B cell (primary cell): ENCODE measurements at regions not wholly inside any gene's neighbourhood (a gene's known extent, or its start where the extent isn't known, plus 50 kb on each side); places are given as distances from the start of the nearest gene placed in this dataset.

Source experiments
- ATAC-seq: fragments of 200-7000 bp; cut with Tn5 transposase; one replicate; pipeline ENCODE4 v1.10.0; 2021; ENCODE audit warnings: low read depth, mild to moderate bottlenecking, moderate number of reproducible peaks, moderate library complexity
- CTCF ChIA-PET: fragments of 350-600 bp; sonication (Branson Sonifier 250); formaldehyde crosslinking; loops from one replicate; lab custom pipeline; 2021; ENCODE audit warnings: antibody characterized with exemption, inconsistent platforms; lab: Charles Lee
- POLR2A ChIA-PET: fragments of 350-600 bp; sonication (Branson Sonifier 250); formaldehyde crosslinking; loops from one replicate; lab custom pipeline; 2021; ENCODE audit warnings: antibody characterized with exemption; lab: Charles Lee
- DNase-seq: peaks from one replicate; pipeline ENCODE4 v3.0.0; 2013
- H2AFZ ChIP-seq: 2 replicates; pipeline ENCODE4 v1.6.1; 2012; ENCODE audit warnings: mild to moderate bottlenecking, low read depth, low read length; ENCODE audit not compliant: insufficient read depth, poor library complexity, severe bottlenecking
- H3K27ac ChIP-seq, 2 donors: 1 replicate in 1 of 2; 2 replicates in 1 of 2; pipeline ENCODE4 v1.5.1; 2012 to 2013; ENCODE audit warnings: low read length in 2 of 2, mild to moderate bottlenecking in 2 of 2, moderate library complexity in 1 of 2
- H3K27me3 ChIP-seq, 4 experiments: fragments of 200-600 bp in 1 of 4; sonication (generic) in 1 of 4; replicated peaks in 1 of 4; 1 replicate in 2 of 4; 2 replicates in 2 of 4; pipeline versions ENCODE4 v1.6.1 to v1.7.0; 2013 to 2016; ENCODE audit warnings: low read length in 3 of 4, mild to moderate bottlenecking in 2 of 4, mixed read lengths in 1 of 4, moderate library complexity in 1 of 4; ENCODE audit not compliant: insufficient read depth in 4 of 4, control insufficient read depth in 3 of 4; ENCODE audit errors: control extremely low read depth in 1 of 4
- H3K36me3 ChIP-seq, 2 experiments: replicated peaks in 1 of 2; 1 replicate in 1 of 2; 2 replicates in 1 of 2; pipeline versions ENCODE4 v1.6.1 to v1.7.1; 2013; ENCODE audit warnings: low read length in 1 of 2; ENCODE audit not compliant: insufficient read depth in 2 of 2, control insufficient read depth in 1 of 2; ENCODE audit errors: control extremely low read depth in 1 of 2, extremely low read depth in 1 of 2
- H3K4me1 ChIP-seq, 2 donors: fragments of 200-600 bp in 1 of 2; sonication (generic) in 1 of 2; 1 replicate in 1 of 2; 2 replicates in 1 of 2; pipeline versions ENCODE4 v1.5.1 to v1.6.1; 2013 to 2017; ENCODE audit warnings: low read length in 2 of 2; ENCODE audit not compliant: control insufficient read depth in 2 of 2, insufficient read depth in 2 of 2
- H3K4me2 ChIP-seq: replicated peaks from 2 replicates; pipeline ENCODE3; 2012; ENCODE audit warnings: mild to moderate bottlenecking, low read depth, low read length; ENCODE audit not compliant: poor library complexity, severe bottlenecking
- H3K4me3 ChIP-seq, 5 experiments: fragments of 200-600 bp in 1 of 5; sonication (generic) in 1 of 5; 1 replicate in 3 of 5; 2 replicates in 2 of 5; pipeline versions ENCODE4 v1.5.1 to v1.7.0; 2011 to 2016; ENCODE audit warnings: low read length in 4 of 5, mild to moderate bottlenecking in 4 of 5, low read depth in 2 of 5, control low read depth in 1 of 5, moderate library complexity in 1 of 5; ENCODE audit not compliant: insufficient read depth in 1 of 5; ENCODE audit errors: control extremely low read depth in 1 of 5, extremely low read depth in 1 of 5
- H3K79me2 ChIP-seq: fragments of 200-600 bp; sonication (generic); one replicate; pipeline ENCODE4 v1.6.0; 2016; ENCODE audit warnings: low read length; ENCODE audit not compliant: control insufficient read depth, insufficient read depth
- H3K9ac ChIP-seq: fragments of 200-600 bp; sonication (generic); 2 replicates; pipeline ENCODE4 v1.6.1; 2017; ENCODE audit warnings: mild to moderate bottlenecking, low read length, moderate library complexity
- H3K9me3 ChIP-seq, 3 donors: one replicate each; pipeline versions ENCODE4 v1.6.1 to v1.7.1; 2013; ENCODE audit warnings: low read length in 2 of 3; ENCODE audit not compliant: control insufficient read depth in 2 of 3, insufficient read depth in 1 of 3; ENCODE audit errors: control extremely low read depth in 1 of 3
- H4K20me1 ChIP-seq: 2 replicates; pipeline ENCODE4 v1.6.0; 2012; ENCODE audit warnings: mild to moderate bottlenecking, low read length; ENCODE audit not compliant: insufficient read depth, control insufficient read depth, poor library complexity, severe bottlenecking
- H3K27ac Mint-ChIP-seq: one replicate; pipeline ENCODE4 v1.8.0; 2021; ENCODE audit warnings: mixed read lengths
- H3K27me3 Mint-ChIP-seq: one replicate; pipeline ENCODE4 v1.8.0; 2021; ENCODE audit warnings: mixed read lengths
- H3K4me1 Mint-ChIP-seq: one replicate; pipeline ENCODE4 v1.8.0; 2021; ENCODE audit warnings: mixed read lengths
- H3K4me3 Mint-ChIP-seq: one replicate; pipeline ENCODE4 v1.8.0; 2021; ENCODE audit warnings: mixed read lengths
- H3K9me3 Mint-ChIP-seq: one replicate; pipeline ENCODE4 v1.8.0; 2022; ENCODE audit warnings: mixed read lengths; ENCODE audit not compliant: insufficient read depth
- CTCF ChIP-seq: fragments of 200-600 bp; IDR thresholded peaks from one replicate; pipeline ENCODE4 v1.8.0; 2022; ENCODE audit warnings: antibody characterized with exemption, mild to moderate bottlenecking
- EZH2 ChIP-seq: IDR thresholded peaks from 2 replicates; pipeline ENCODE4 v1.6.1; 2012; ENCODE audit warnings: borderline replicate concordance, low read depth, mild to moderate bottlenecking, moderate library complexity, low read length; ENCODE audit not compliant: insufficient read depth, poor library complexity, severe bottlenecking
- WGBS: methylation state at CpG from one replicate; pipeline ENCODE4 v1.1.5; 2013; ENCODE audit warnings: missing lambda C conversion rate; ENCODE audit not compliant: insufficient coverage; 5-methylcytosine and 5-hydroxymethylcytosine counted together
- intact Hi-C: fragments of 100-400 bp; cut with micrococcal nuclease; formaldehyde crosslinking; loops from one replicate; pipeline ENCODE4 v1.10.0; 2022

GRCh38 chr5:11984196-11984595, 80.0 kb upstream of the CTNND2 start:
- TF ChIP-seq EZH2 = no peak
- TF ChIP-seq CTCF = no peak
- H4K20me1 ChIP-seq = no peaks in the 10 kb centered on the region
- POLR2A ChIA-PET = no interaction called here
- no peaks in the 10 kb centered on the region for H3K4me1 Mint-ChIP-seq
- H3K9me3 Mint-ChIP-seq = no peaks in the 10 kb centered on the region
- H3K4me3 ChIP-seq = no peak overlapping the region
- CTCF ChIA-PET = no interaction called here
- no peaks in the 10 kb centered on the region for H3K9me3 ChIP-seq
- intact Hi-C loops = no loop called here
- H3K9ac ChIP-seq = no peak overlapping the region
- H3K36me3 ChIP-seq = no peaks in the 10 kb centered on the region
- H3K27ac Mint-ChIP-seq = no peak overlapping the region
- no peak overlapping the region for H2AFZ ChIP-seq
- 100% methylated on average over 1 of the region's 1 CpG for WGBS
- no peaks in the 10 kb centered on the region for H3K27me3 ChIP-seq
- H3K27me3 Mint-ChIP-seq = no peaks in the 10 kb centered on the region
- no peak for DNase-seq
- H3K27ac ChIP-seq = no peak overlapping the region
- no peaks in the 10 kb centered on the region for H3K79me2 ChIP-seq
- H3K4me2 ChIP-seq = no peak overlapping the region
- no peak overlapping the region for H3K4me3 Mint-ChIP-seq
- no peaks in the 10 kb centered on the region for H3K4me1 ChIP-seq
- no peak for ATAC-seq

- H3K4me3 ChIP-seq = no peak overlapping the region
- H3K27ac Mint-ChIP-seq = no peak overlapping the region
- no peak overlapping the region for H3K27ac ChIP-seq
- no peak overlapping the region for H3K4me2 ChIP-seq
- no peak for DNase-seq
- no peak for ATAC-seq
- H3K27me3 ChIP-seq = no peaks in the 10 kb centered on the region
- ChIA-PET CTCF (no interaction called here), POLR2A (no interaction called here)
- intact Hi-C loops = no loop called here
- no peak overlapping the region for H3K9ac ChIP-seq
- H3K79me2 ChIP-seq = no peaks in the 10 kb centered on the region
- WGBS = no CpG with 5 or more reads among the region's 3 CpGs
- H3K36me3 ChIP-seq = no peaks in the 10 kb centered on the region
- H4K20me1 ChIP-seq = no peaks in the 10 kb centered on the region
- H3K4me1 ChIP-seq = no peaks in the 10 kb centered on the region
- H3K4me3 Mint-ChIP-seq = no peak overlapping the region
- no peak overlapping the region for H2AFZ ChIP-seq
- no peaks in the 10 kb centered on the region for H3K9me3 Mint-ChIP-seq
- TF ChIP-seq EZH2 (no peak), CTCF (no peak)
- no peaks in the 10 kb centered on the region for H3K4me1 Mint-ChIP-seq
- no peaks in the 10 kb centered on the region for H3K9me3 ChIP-seq
- H3K27me3 Mint-ChIP-seq = no peaks in the 10 kb centered on the region
Measured at GRCh38 chr5:11981986-11982385, 77.7 kb upstream of the CTNND2 start.
